ENCODE measurements at regions not wholly inside any gene's neighbourhood (a gene's known extent, or its start where the extent isn't known, plus 50 kb on each side); places are given as distances from the start of the nearest gene placed in this dataset.

DNA sequence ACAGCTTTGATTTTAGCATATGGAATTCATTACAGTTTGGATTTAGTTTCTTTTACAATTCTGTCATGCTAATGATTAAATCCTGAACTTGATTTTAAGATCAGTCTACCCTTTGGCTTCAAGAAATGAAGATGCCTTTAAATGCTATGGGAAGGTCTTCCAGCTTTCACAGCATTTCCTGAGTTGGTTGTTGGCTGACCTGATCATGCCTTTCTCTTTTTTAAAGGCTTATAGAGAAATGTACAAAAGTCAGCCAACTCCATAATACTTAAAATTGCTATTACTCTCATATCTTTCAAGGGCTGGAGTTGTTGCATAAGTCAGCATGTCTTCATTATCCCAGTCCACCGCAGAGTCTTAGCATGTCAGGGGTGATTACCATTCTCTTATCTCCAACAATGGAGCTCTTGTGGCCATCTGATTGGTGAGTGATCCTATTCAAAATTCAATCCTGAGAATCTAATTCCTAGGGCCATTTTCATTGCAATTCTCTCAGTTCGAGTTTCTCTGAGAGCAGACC is 123.8 kb downstream of the GMNC start:
- Histone ChIP-seq H3K4me3 (ENCODE audit: low read depth in 2 of 2, low read length in 2 of 2) (no peak overlapping the region), H3K4me1 (ENCODE audit: control insufficient read depth, insufficient read depth, low read length) (no peaks in the 10 kb centered on the region), H3K9me3 (ENCODE audit: control insufficient read depth, insufficient read depth, low read depth, low read length) (no peaks in the 10 kb centered on the region), H3K27ac (ENCODE audit: low read length) (no peak overlapping the region), H3K36me3 (ENCODE audit: control insufficient read depth, insufficient read depth, low read length) (no peaks in the 10 kb centered on the region), H3K27me3 (ENCODE audit: control insufficient read depth, insufficient read depth, low read length) (no peaks in the 10 kb centered on the region)
- intact Hi-C loops (cut with micrococcal nuclease; ENCODE audit: unreplicated experiment) = no loop called here
- in situ Hi-C loops (cut with HindIII; ENCODE audit: low pct_unique_long_range_greater_than_20kb, low sequenced_read_pairs) = no loop called here
- CTCF ChIA-PET = no interaction called here
- no peak for ATAC-seq
- BruUV-seq (replicated peaks) = no TSS peak
- POLR2A ChIA-PET = no interaction called here
- no peak for DNase-seq (ENCODE audit: low read depth, low spot score)
- TF ChIP-seq, protein P1, sequence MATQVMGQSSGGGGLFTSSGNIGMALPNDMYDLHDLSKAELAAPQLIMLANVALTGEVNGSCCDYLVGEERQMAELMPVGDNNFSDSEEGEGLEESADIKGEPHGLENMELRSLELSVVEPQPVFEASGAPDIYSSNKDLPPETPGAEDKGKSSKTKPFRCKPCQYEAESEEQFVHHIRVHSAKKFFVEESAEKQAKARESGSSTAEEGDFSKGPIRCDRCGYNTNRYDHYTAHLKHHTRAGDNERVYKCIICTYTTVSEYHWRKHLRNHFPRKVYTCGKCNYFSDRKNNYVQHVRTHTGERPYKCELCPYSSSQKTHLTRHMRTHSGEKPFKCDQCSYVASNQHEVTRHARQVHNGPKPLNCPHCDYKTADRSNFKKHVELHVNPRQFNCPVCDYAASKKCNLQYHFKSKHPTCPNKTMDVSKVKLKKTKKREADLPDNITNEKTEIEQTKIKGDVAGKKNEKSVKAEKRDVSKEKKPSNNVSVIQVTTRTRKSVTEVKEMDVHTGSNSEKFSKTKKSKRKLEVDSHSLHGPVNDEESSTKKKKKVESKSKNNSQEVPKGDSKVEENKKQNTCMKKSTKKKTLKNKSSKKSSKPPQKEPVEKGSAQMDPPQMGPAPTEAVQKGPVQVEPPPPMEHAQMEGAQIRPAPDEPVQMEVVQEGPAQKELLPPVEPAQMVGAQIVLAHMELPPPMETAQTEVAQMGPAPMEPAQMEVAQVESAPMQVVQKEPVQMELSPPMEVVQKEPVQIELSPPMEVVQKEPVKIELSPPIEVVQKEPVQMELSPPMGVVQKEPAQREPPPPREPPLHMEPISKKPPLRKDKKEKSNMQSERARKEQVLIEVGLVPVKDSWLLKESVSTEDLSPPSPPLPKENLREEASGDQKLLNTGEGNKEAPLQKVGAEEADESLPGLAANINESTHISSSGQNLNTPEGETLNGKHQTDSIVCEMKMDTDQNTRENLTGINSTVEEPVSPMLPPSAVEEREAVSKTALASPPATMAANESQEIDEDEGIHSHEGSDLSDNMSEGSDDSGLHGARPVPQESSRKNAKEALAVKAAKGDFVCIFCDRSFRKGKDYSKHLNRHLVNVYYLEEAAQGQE (IDR thresholded peaks at IDR 0.05; ENCODE audit: insufficient read depth in 1 of 2, low read depth in 2 of 2, low read length in 1 of 2) = no peak
- TF ChIP-seq POLR2AphosphoS5 (IDR thresholded peaks at IDR 0.05; ENCODE audit: low read depth, low read length) = no peak
- TF ChIP-seq, protein P2, sequence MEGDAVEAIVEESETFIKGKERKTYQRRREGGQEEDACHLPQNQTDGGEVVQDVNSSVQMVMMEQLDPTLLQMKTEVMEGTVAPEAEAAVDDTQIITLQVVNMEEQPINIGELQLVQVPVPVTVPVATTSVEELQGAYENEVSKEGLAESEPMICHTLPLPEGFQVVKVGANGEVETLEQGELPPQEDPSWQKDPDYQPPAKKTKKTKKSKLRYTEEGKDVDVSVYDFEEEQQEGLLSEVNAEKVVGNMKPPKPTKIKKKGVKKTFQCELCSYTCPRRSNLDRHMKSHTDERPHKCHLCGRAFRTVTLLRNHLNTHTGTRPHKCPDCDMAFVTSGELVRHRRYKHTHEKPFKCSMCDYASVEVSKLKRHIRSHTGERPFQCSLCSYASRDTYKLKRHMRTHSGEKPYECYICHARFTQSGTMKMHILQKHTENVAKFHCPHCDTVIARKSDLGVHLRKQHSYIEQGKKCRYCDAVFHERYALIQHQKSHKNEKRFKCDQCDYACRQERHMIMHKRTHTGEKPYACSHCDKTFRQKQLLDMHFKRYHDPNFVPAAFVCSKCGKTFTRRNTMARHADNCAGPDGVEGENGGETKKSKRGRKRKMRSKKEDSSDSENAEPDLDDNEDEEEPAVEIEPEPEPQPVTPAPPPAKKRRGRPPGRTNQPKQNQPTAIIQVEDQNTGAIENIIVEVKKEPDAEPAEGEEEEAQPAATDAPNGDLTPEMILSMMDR (IDR thresholded peaks at IDR 0.05) = no peak
- TF ChIP-seq TCF7L2 (IDR thresholded peaks at IDR 0.05; ENCODE audit: low read depth, low read length) = no peak
- TF ChIP-seq SIN3A (IDR thresholded peaks at IDR 0.05; ENCODE audit: borderline replicate concordance, insufficient read depth, low read depth, low read length) = no peak

DNA sequence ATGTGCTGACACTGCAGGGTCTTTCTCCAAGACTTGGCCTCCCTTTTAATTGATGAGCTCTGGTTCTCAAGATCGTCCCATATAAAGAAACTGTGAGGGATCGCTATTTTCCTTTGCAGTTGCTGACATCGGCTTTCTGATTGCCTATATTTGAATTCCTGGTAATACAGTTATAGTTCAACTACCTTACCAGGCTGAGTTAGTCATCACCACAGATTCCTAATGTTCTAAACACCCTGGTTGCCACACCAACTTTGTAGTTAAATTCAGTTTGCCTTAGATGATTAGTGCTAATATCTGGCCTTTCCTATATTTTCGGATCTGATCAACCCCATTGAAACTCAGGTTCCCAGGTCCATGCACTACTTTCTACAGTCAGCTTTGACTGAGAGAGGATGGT is 125.0 kb downstream of the GMNC start:
- ChIA-PET POLR2A (no interaction called here), CTCF (no interaction called here)
- BruUV-seq (replicated peaks) = no TSS peak
- TF ChIP-seq POLR2AphosphoS5 (IDR thresholded peaks at IDR 0.05; ENCODE audit: low read depth, low read length) = no peak
- no peak for TF ChIP-seq TCF7L2 (IDR thresholded peaks at IDR 0.05; ENCODE audit: low read depth, low read length)
- no peak for TF ChIP-seq SIN3A (IDR thresholded peaks at IDR 0.05; ENCODE audit: borderline replicate concordance, insufficient read depth, low read depth, low read length)
- TF ChIP-seq, protein P2 (IDR thresholded peaks at IDR 0.05) = no peak
- TF ChIP-seq, protein P1 (IDR thresholded peaks at IDR 0.05; ENCODE audit: insufficient read depth in 1 of 2, low read depth in 2 of 2, low read length in 1 of 2) = no peak
- intact Hi-C loops (cut with micrococcal nuclease; ENCODE audit: unreplicated experiment) (no loop called here), in situ Hi-C loops (cut with HindIII; ENCODE audit: low pct_unique_long_range_greater_than_20kb, low sequenced_read_pairs) (no loop called here)
- Histone ChIP-seq H3K4me3 (ENCODE audit: low read depth in 2 of 2, low read length in 2 of 2) (no peak overlapping the region), H3K4me1 (ENCODE audit: control insufficient read depth, insufficient read depth, low read length) (no peaks in the 10 kb centered on the region), H3K9me3 (ENCODE audit: control insufficient read depth, insufficient read depth, low read depth, low read length) (no peaks in the 10 kb centered on the region), H3K27ac (ENCODE audit: low read length) (no peak overlapping the region), H3K27me3 (ENCODE audit: control insufficient read depth, insufficient read depth, low read length) (no peaks in the 10 kb centered on the region), H3K36me3 (ENCODE audit: control insufficient read depth, insufficient read depth, low read length) (no peaks in the 10 kb centered on the region)
- no peak for ATAC-seq
- DNase-seq (ENCODE audit: low read depth, low spot score) = no peak

Measured in Panc1 (cell line).